HG03565 (cell line): ENCODE measurements at regions not wholly inside any gene's neighbourhood (a gene's known extent, or its start where the extent isn't known, plus 50 kb on each side); places are given as distances from the start of the nearest gene placed in this dataset.
"Not testable (repeated sequence)": the region's sequence is repeated elsewhere in the genome, so short reads cannot be mapped to it uniquely, and the experiment has no call there.

Experiments
- ATAC-seq: cut with Tn5 transposase; IDR thresholded peaks from one replicate; pipeline ENCODE4 v1.9.1; 2021; ENCODE audit warnings: mild to moderate bottlenecking, moderate library complexity; ENCODE audit not compliant: unreplicated experiment

- no peak for ATAC-seq
These were observed 549.4 kb downstream of the LRRC70 start for GRCh38 chr5:63128018-63128417.

- ATAC-seq, result no peak
These were observed 548.4 kb downstream of the LRRC70 start for GRCh38 chr5:63127054-63127453.

- peak; percentile 84 for ATAC-seq
These were observed 547.2 kb downstream of the LRRC70 start for GRCh38 chr5:63125862-63126261.

- no peak for ATAC-seq
These were observed 546.8 kb downstream of the LRRC70 start for GRCh38 chr5:63125392-63125791.

- ATAC-seq, result no peak
These were observed 545.6 kb downstream of the LRRC70 start for GRCh38 chr5:63124266-63124665.

GRCh38 chr5:63121471-63121870, 542.9 kb downstream of the LRRC70 start:
- no peak for ATAC-seq

GRCh38 chr5:63118221-63118620, 539.6 kb downstream of the LRRC70 start:
- no peak for ATAC-seq

- ATAC-seq, result no peak
These were observed 533.3 kb downstream of the LRRC70 start for GRCh38 chr5:63111891-63112290.

- no peak for ATAC-seq
These were observed 523.3 kb downstream of the LRRC70 start for GRCh38 chr5:63101870-63102269.

- no peak for ATAC-seq
These were observed 518.7 kb downstream of the LRRC70 start for GRCh38 chr5:63097286-63097685.

GRCh38 chr5:63094730-63095129, 516.1 kb downstream of the LRRC70 start:
- ATAC-seq, result no peak

GRCh38 chr5:63089147-63089546, 510.5 kb downstream of the LRRC70 start:
- no peak for ATAC-seq

GRCh38 chr5:63085561-63085960, 506.9 kb downstream of the LRRC70 start:
- no peak for ATAC-seq

GRCh38 chr5:63083689-63084088, 505.1 kb downstream of the LRRC70 start:
- not testable (repeated sequence) for ATAC-seq

- ATAC-seq, result no peak
These were observed 502.8 kb downstream of the LRRC70 start for GRCh38 chr5:63081402-63081801.

GRCh38 chr5:63070001-63070400, 491.4 kb downstream of the LRRC70 start:
- no peak for ATAC-seq

GRCh38 chr5:63055421-63055820, 476.8 kb downstream of the LRRC70 start:
- ATAC-seq, result no peak

- ATAC-seq, result no peak
These were observed 474.5 kb downstream of the LRRC70 start for GRCh38 chr5:63053019-63053638.

- ATAC-seq, result no peak
These were observed 472.3 kb downstream of the LRRC70 start for GRCh38 chr5:63050916-63051315.

- ATAC-seq, result no peak
These were observed 471.3 kb downstream of the LRRC70 start for GRCh38 chr5:63049935-63050334.

GRCh38 chr5:63043792-63044191, 465.2 kb downstream of the LRRC70 start:
- ATAC-seq, result no peak

- ATAC-seq, result no peak
These were observed 453.7 kb downstream of the LRRC70 start for GRCh38 chr5:63032343-63032742.

GRCh38 chr5:63029891-63030290, 451.3 kb downstream of the LRRC70 start:
- no peak for ATAC-seq
